ENCODE measurements at regions not wholly inside any gene's neighbourhood (a gene's known extent, or its start where the extent isn't known, plus 50 kb on each side); places are given as distances from the start of the nearest gene placed in this dataset.

DNA sequence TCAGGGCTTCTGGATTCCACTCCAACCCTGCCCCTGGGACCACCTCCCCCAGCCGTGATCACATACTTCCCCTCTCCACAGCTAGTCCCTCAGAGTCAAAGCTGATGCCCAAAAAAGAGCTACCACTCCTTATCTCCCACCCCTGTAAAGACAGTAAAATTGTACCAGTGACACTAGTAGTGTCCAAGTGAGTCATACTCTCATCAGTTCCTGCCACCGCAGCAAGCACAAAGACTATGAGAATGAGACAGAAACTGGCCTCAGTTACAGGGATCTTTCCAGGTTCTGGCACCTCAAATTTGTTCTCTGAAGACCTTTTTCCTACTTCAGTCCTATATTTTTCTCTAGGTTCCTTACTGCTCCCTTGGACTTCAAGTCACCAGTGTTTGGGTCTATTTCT, 144.2 kb downstream of the SPRY2 start:
- H3K4me1 ChIP-seq (ENCODE audit: control insufficient read depth in 2 of 2, insufficient read depth in 1 of 2, low read depth in 1 of 2, low read length in 2 of 2) = peaks cover 0 to 2% of the 10 kb centered on the region in 2 donors
- H2AFZ ChIP-seq (ENCODE audit: low read length) = no peak overlapping the region
- WGBS, 2 donors (ENCODE audit: extremely low coverage in 2 of 2, insufficient read length in 2 of 2, insufficient replicate concordance in 1 of 2) = no CpG with 5 or more reads among the region's 2 CpGs
- H2BK5ac ChIP-seq (ENCODE audit: low read length) = no peak overlapping the region
- no peak overlapping the region for H2AK5ac ChIP-seq (ENCODE audit: low read depth, low read length)
- no peak overlapping the region for H3K27ac ChIP-seq (replicated peaks; ENCODE audit: low read length)
- H3K18ac ChIP-seq (ENCODE audit: low read length) = no peak overlapping the region
- no peak overlapping the region for H3K4me3 ChIP-seq (ENCODE audit: low read length in 2 of 2)
- H2BK15ac ChIP-seq (ENCODE audit: low read length) = no peak overlapping the region
- no peaks in the 10 kb centered on the region for H3K79me1 ChIP-seq (ENCODE audit: low read depth, low read length)
- no peaks in the 10 kb centered on the region for H3K9me3 ChIP-seq (replicated peaks in 1 of 2; ENCODE audit: control insufficient read depth in 2 of 2, insufficient read depth in 1 of 2, low read depth in 1 of 2, low read length in 2 of 2)
- H2BK120ac ChIP-seq (ENCODE audit: low read depth, low read length) = no peak overlapping the region
- no peak overlapping the region for H4K91ac ChIP-seq (ENCODE audit: low read depth, low read length, poor library complexity)
- no peak overlapping the region for H3K9ac ChIP-seq (ENCODE audit: low read depth, low read length, poor library complexity)
- no peak for DNase-seq (ENCODE audit: low spot score)
- H3K27me3 ChIP-seq (ENCODE audit: control insufficient read depth in 3 of 3, insufficient read depth in 3 of 3, low read depth in 1 of 3, low read length in 3 of 3) = no peaks in the 10 kb centered on the region
- H3K4ac ChIP-seq (ENCODE audit: low read length) = no peak overlapping the region
- no peak overlapping the region for H3K23ac ChIP-seq (ENCODE audit: low read depth, low read length, poor library complexity)
- no peaks in the 10 kb centered on the region for H3K36me3 ChIP-seq (replicated peaks in 1 of 2; ENCODE audit: control insufficient read depth in 2 of 2, insufficient read depth in 2 of 2, low read length in 2 of 2)
- H4K8ac ChIP-seq (ENCODE audit: low read depth, low read length) = peak overlapping the region; percentile 23
- H3K4me2 ChIP-seq (ENCODE audit: insufficient read depth, low read length, poor library complexity, severe bottlenecking) = no peak overlapping the region
- no peak overlapping the region for H2BK12ac ChIP-seq (ENCODE audit: low read length)
- no peak overlapping the region for H3K14ac ChIP-seq (ENCODE audit: low read length)

DNA sequence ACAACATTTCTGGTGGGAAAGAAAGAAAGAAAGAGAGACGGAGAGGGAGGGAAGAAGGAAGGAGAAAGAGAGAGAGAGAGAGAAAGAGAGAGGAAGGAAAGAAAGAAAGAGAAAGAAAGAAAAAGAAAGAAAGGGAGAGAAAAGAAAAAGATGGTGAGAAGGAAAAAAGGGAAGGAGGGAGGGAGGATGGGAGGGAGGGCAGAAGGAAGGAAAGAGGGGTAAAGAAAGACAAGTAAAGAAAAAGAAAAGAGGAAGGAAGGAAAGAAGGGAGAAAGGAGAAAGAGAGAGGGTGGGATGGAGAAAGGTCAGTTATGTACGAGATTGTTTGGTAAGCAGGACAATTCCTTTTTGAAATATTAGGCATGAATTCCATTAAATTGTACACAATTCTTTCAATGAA, 145.3 kb downstream of the SPRY2 start:
- H4K8ac ChIP-seq (ENCODE audit: low read depth, low read length) = no peak overlapping the region
- no peak for DNase-seq (ENCODE audit: low spot score)
- no peak overlapping the region for H3K23ac ChIP-seq (ENCODE audit: low read depth, low read length, poor library complexity)
- no peak overlapping the region for H3K4me3 ChIP-seq (ENCODE audit: low read length in 2 of 2)
- H3K27me3 ChIP-seq (ENCODE audit: control insufficient read depth in 3 of 3, insufficient read depth in 3 of 3, low read depth in 1 of 3, low read length in 3 of 3) = no peaks in the 10 kb centered on the region
- H2BK12ac ChIP-seq (ENCODE audit: low read length) = no peak overlapping the region
- H3K4ac ChIP-seq (ENCODE audit: low read length) = no peak overlapping the region
- no peak overlapping the region for H3K27ac ChIP-seq (replicated peaks; ENCODE audit: low read length)
- no peak overlapping the region for H3K18ac ChIP-seq (ENCODE audit: low read length)
- WGBS, 2 donors (ENCODE audit: extremely low coverage in 2 of 2, insufficient read length in 2 of 2, insufficient replicate concordance in 1 of 2) = no CpG with 5 or more reads among the region's 2 CpGs
- no peak overlapping the region for H2BK5ac ChIP-seq (ENCODE audit: low read length)
- H3K79me1 ChIP-seq (ENCODE audit: low read depth, low read length) = no peaks in the 10 kb centered on the region
- H3K36me3 ChIP-seq (replicated peaks in 1 of 2; ENCODE audit: control insufficient read depth in 2 of 2, insufficient read depth in 2 of 2, low read length in 2 of 2) = no peaks in the 10 kb centered on the region
- no peak overlapping the region for H3K14ac ChIP-seq (ENCODE audit: low read length)
- H3K9me3 ChIP-seq (replicated peaks in 1 of 2; ENCODE audit: control insufficient read depth in 2 of 2, insufficient read depth in 1 of 2, low read depth in 1 of 2, low read length in 2 of 2) = no peaks in the 10 kb centered on the region
- H3K9ac ChIP-seq (ENCODE audit: low read depth, low read length, poor library complexity) = no peak overlapping the region
- H2AFZ ChIP-seq (ENCODE audit: low read length) = no peak overlapping the region
- no peak overlapping the region for H2AK5ac ChIP-seq (ENCODE audit: low read depth, low read length)
- no peak overlapping the region for H2BK120ac ChIP-seq (ENCODE audit: low read depth, low read length)
- no peak overlapping the region for H2BK15ac ChIP-seq (ENCODE audit: low read length)
- H4K91ac ChIP-seq (ENCODE audit: low read depth, low read length, poor library complexity) = no peak overlapping the region
- peaks cover 0 to 2% of the 10 kb centered on the region in 2 donors for H3K4me1 ChIP-seq (ENCODE audit: control insufficient read depth in 2 of 2, insufficient read depth in 1 of 2, low read depth in 1 of 2, low read length in 2 of 2)
- H3K4me2 ChIP-seq (ENCODE audit: insufficient read depth, low read length, poor library complexity, severe bottlenecking) = no peak overlapping the region

DNA sequence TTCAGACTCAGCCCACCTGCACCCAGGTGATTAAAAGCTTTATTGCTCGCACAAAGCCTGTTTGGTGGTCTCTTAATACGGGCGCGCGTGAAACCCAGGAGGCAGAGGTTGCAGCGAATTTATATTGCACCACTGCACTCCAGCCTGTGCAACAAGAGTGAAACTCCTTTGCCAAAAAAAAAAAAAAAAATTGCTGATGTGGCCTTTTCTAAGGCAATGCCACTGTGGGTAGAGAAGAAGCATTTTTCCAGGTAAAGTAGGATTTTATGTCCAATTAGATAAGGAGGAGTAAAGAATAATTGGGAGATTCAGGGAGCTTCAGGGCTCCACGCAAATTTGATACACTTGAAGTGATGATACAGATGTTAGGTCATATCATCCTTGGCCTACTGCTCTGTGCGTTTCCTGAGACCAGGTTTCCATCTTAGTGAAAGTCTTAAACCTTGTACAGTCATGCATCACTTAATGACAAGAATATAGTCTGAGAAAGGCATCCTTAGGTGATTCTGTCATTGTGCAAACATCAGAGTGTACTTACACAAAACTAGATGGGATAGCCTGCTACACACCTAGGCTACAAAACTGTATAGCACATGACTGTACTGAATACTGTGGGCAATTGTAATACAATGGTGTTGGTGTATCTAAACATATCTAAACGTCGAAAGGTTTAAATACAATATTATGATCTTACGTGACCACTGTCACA, 150.9 kb downstream of the SPRY2 start:
- WGBS, 2 donors (ENCODE audit: extremely low coverage in 2 of 2, insufficient read length in 2 of 2, insufficient replicate concordance in 1 of 2) = no CpG with 5 or more reads among the region's 11 CpGs
- Histone ChIP-seq H3K23ac (ENCODE audit: low read depth, low read length, poor library complexity) (no peak overlapping the region), H4K91ac (ENCODE audit: low read depth, low read length, poor library complexity) (no peak overlapping the region), H3K4me2 (ENCODE audit: insufficient read depth, low read length, poor library complexity, severe bottlenecking) (no peak overlapping the region), H3K4me1 (ENCODE audit: control insufficient read depth in 2 of 2, insufficient read depth in 1 of 2, low read depth in 1 of 2, low read length in 2 of 2) (no peaks in the 10 kb centered on the region), H3K4me3 (ENCODE audit: low read length in 2 of 2) (no peak overlapping the region), H3K27ac (replicated peaks; ENCODE audit: low read length) (no peak overlapping the region), H3K4ac (ENCODE audit: low read length) (no peak overlapping the region), H2BK15ac (ENCODE audit: low read length) (no peak overlapping the region), H2BK12ac (ENCODE audit: low read length) (no peak overlapping the region), H2AFZ (ENCODE audit: low read length) (no peak overlapping the region), H2AK5ac (ENCODE audit: low read depth, low read length) (no peak overlapping the region), H3K36me3 (replicated peaks in 1 of 2; ENCODE audit: control insufficient read depth in 2 of 2, insufficient read depth in 2 of 2, low read length in 2 of 2) (no peaks in the 10 kb centered on the region), H4K8ac (ENCODE audit: low read depth, low read length) (no peak overlapping the region), H3K9ac (ENCODE audit: low read depth, low read length, poor library complexity) (no peak overlapping the region), H3K79me1 (ENCODE audit: low read depth, low read length) (no peaks in the 10 kb centered on the region), H2BK120ac (ENCODE audit: low read depth, low read length) (no peak overlapping the region), H3K14ac (ENCODE audit: low read length) (no peak overlapping the region), H3K27me3 (ENCODE audit: control insufficient read depth in 3 of 3, insufficient read depth in 3 of 3, low read depth in 1 of 3, low read length in 3 of 3) (no peaks in the 10 kb centered on the region), H3K9me3 (replicated peaks in 1 of 2; ENCODE audit: control insufficient read depth in 2 of 2, insufficient read depth in 1 of 2, low read depth in 1 of 2, low read length in 2 of 2) (no peaks in the 10 kb centered on the region), H3K18ac (ENCODE audit: low read length) (no peak overlapping the region), H2BK5ac (ENCODE audit: low read length) (no peak overlapping the region)
- DNase-seq (ENCODE audit: low spot score) = no peak

DNA sequence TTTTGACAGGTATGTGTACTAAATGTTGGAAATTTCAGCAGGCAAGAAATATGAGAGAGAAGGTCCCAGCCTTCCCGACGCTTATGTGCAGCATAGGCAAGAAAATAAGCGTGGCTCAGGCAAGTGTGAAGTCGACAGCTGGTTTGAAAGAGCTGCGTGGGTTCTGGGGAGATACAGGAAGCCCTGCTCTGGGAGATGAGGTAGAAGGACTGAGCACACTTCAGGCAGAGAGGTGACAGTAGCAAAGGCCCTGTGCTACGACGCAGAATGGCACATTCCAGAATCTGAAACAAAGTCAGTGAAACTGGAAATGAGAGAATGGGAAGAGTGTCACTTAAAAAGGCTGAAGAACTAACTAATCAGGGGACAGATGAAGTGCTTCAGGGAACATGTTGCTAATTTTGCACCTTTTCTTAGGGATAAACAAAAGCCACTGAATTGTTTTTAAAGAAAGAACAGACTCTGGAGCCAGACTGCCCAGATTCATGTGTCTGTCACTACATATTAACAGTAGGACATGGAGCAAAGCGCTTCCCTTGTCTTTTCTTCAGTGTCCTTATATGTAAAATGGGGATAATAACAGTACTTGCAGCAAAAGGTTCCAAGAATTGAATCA, 160.1 kb downstream of the SPRY2 start:
- Histone ChIP-seq H3K4me1 (ENCODE audit: control insufficient read depth in 2 of 2, insufficient read depth in 1 of 2, low read depth in 1 of 2, low read length in 2 of 2) (peaks cover 3 to 4% of the 10 kb centered on the region in 2 donors), H2BK120ac (ENCODE audit: low read depth, low read length) (no peak overlapping the region), H3K18ac (ENCODE audit: low read length) (no peak overlapping the region), H2BK15ac (ENCODE audit: low read length) (no peak overlapping the region), H2AK5ac (ENCODE audit: low read depth, low read length) (no peak overlapping the region), H3K27ac (replicated peaks; ENCODE audit: low read length) (no peak overlapping the region), H3K4me2 (ENCODE audit: insufficient read depth, low read length, poor library complexity, severe bottlenecking) (no peak overlapping the region), H3K4me3 (ENCODE audit: low read length in 2 of 2) (no peak overlapping the region), H3K9me3 (replicated peaks in 1 of 2; ENCODE audit: control insufficient read depth in 2 of 2, insufficient read depth in 1 of 2, low read depth in 1 of 2, low read length in 2 of 2) (no peaks in the 10 kb centered on the region), H4K8ac (ENCODE audit: low read depth, low read length) (no peak overlapping the region), H2AFZ (ENCODE audit: low read length) (peak overlapping the region; percentile 30), H3K14ac (ENCODE audit: low read length) (no peak overlapping the region), H4K91ac (ENCODE audit: low read depth, low read length, poor library complexity) (no peak overlapping the region), H2BK12ac (ENCODE audit: low read length) (no peak overlapping the region), H3K27me3 (ENCODE audit: control insufficient read depth in 3 of 3, insufficient read depth in 3 of 3, low read depth in 1 of 3, low read length in 3 of 3) (no peaks in the 10 kb centered on the region), H3K4ac (ENCODE audit: low read length) (no peak overlapping the region), H3K36me3 (replicated peaks in 1 of 2; ENCODE audit: control insufficient read depth in 2 of 2, insufficient read depth in 2 of 2, low read length in 2 of 2) (no peaks in the 10 kb centered on the region), H3K9ac (ENCODE audit: low read depth, low read length, poor library complexity) (no peak overlapping the region), H3K79me1 (ENCODE audit: low read depth, low read length) (no peaks in the 10 kb centered on the region), H2BK5ac (ENCODE audit: low read length) (no peak overlapping the region), H3K23ac (ENCODE audit: low read depth, low read length, poor library complexity) (no peak overlapping the region)
- no peak for DNase-seq (ENCODE audit: low spot score)
- WGBS, 2 donors (ENCODE audit: extremely low coverage in 2 of 2, insufficient read length in 2 of 2, insufficient replicate concordance in 1 of 2) = no CpG with 5 or more reads among the region's 8 CpGs

Data from neuronal stem cell (in vitro differentiated cells).